HCT116 (cell line): ENCODE measurements at regions not wholly inside any gene's neighbourhood (a gene's known extent, or its start where the extent isn't known, plus 50 kb on each side); places are given as distances from the start of the nearest gene placed in this dataset.

Source experiments
- ATAC-seq: fragments of 200-7000 bp; cut with Tn5 transposase; 2 replicates; pipeline ENCODE4 v1.9.1; 2020; ENCODE audit warnings: mild to moderate bottlenecking, moderate library complexity
- BruUV-seq: library from RNA; stranded (reverse); fragments of 400-500 nt; replicated peaks from 2 replicates; lab custom pipeline; 2021; lab: Mats Ljungman, UMichigan
- CTCF ChIA-PET: fragments of 300-600 bp; sonication (Branson Sonifier 250); formaldehyde crosslinking; loops from one replicate; lab custom pipeline; 2021; ENCODE audit warnings: antibody characterized with exemption; lab: Charles Lee
- POLR2A ChIA-PET: fragments of 300-600, 350-600 bp; sonication (Branson Sonifier 250); formaldehyde crosslinking; loops from one replicate; lab custom pipeline; 2021; ENCODE audit warnings: antibody characterized with exemption; lab: Charles Lee
- RAD21 ChIA-PET, 2 experiments: fragments of 300-600 bp; sonication (Branson Sonifier 250); formaldehyde crosslinking; loops; one replicate each; lab custom pipeline; 2023; ENCODE audit warnings: low total read pairs in 2 of 2; ENCODE audit not compliant: uncharacterized antibody in 2 of 2, unreplicated experiment in 2 of 2, low non-redundant PET in 1 of 2; lab: Charles Lee
- DNase-seq: peaks from one replicate; pipeline ENCODE4 v3.0.0-alpha.2; 2010; ENCODE audit warnings: low read depth, low spot score
- H2AFZ ChIP-seq: fragments of 200-600 bp; shearing (Covaris generic), sonication (generic); 2 replicates; pipeline ENCODE4 v1.6.1; 2017; ENCODE audit warnings: low read depth, mixed run types, mixed read lengths, antibody characterized with exemption, low read length; ENCODE audit not compliant: poor library complexity, severe bottlenecking
- H3K27ac ChIP-seq: 2 replicates; pipeline ENCODE4 v1.5.1; 2012; ENCODE audit warnings: low read depth, low read length
- H3K27me3 ChIP-seq: fragments of 200-600 bp; sonication (generic); 2 replicates; pipeline ENCODE4 v1.6.1; 2016; ENCODE audit warnings: mixed run types, low read length, mixed read lengths; ENCODE audit not compliant: insufficient read depth
- H3K36me3 ChIP-seq, 2 experiments: fragments of 200-500 bp in 1 of 2; fragments of 200-600 bp in 1 of 2; sonication (Bioruptor generic) in 1 of 2; sonication (generic) in 1 of 2; 2 replicates each; pipeline versions ENCODE4 v1.5.1 to v1.6.1; 2014 to 2016; ENCODE audit warnings: low read length in 2 of 2, inconsistent platforms in 1 of 2, mixed read lengths in 1 of 2, mixed run types in 1 of 2; ENCODE audit not compliant: insufficient read depth in 2 of 2, control insufficient read depth in 1 of 2
- H3K4me1 ChIP-seq, 2 experiments: fragments of 200-600 bp in 1 of 2; sonication (generic) in 1 of 2; 2 replicates each; pipeline versions ENCODE4 v1.5.1 to v1.6.1; 2012 to 2017; ENCODE audit warnings: low read length in 2 of 2, inconsistent platforms in 1 of 2, mild to moderate bottlenecking in 1 of 2, mixed read lengths in 1 of 2, mixed run types in 1 of 2, moderate library complexity in 1 of 2; ENCODE audit not compliant: insufficient read depth in 2 of 2, control insufficient read depth in 1 of 2
- H3K4me2 ChIP-seq: fragments of 200-600 bp; sonication (generic); 2 replicates; pipeline ENCODE4 v1.6.1; 2017; ENCODE audit warnings: mixed run types, low read length, mixed read lengths
- H3K4me3 ChIP-seq, 2 experiments: fragments of 200-600 bp in 1 of 2; sonication (generic) in 1 of 2; replicated peaks in 1 of 2; 2 replicates each; pipeline ENCODE4 v1.5.1; 2011 to 2016; ENCODE audit warnings: low read length in 2 of 2, control low read depth in 1 of 2, low read depth in 1 of 2, mild to moderate bottlenecking in 1 of 2, mixed read lengths in 1 of 2, mixed run types in 1 of 2
- H3K79me2 ChIP-seq: fragments of 200-600 bp; sonication (generic); 2 replicates; pipeline ENCODE4 v1.6.1; 2017; ENCODE audit warnings: mild to moderate bottlenecking, mixed run types, low read length, moderate library complexity, mixed read lengths; ENCODE audit not compliant: insufficient read depth
- H3K9ac ChIP-seq: fragments of 200-600 bp; sonication (generic); 2 replicates; pipeline ENCODE4 v1.6.1; 2016; ENCODE audit warnings: low read length, mixed read lengths
- H3K9me2 ChIP-seq: fragments of 200-600 bp; sonication (generic), shearing (Covaris generic); 2 replicates; pipeline ENCODE4 v1.6.1; 2017; ENCODE audit warnings: mixed run types, mild to moderate bottlenecking, moderate library complexity; ENCODE audit not compliant: insufficient read depth
- H3K9me3 ChIP-seq, 2 experiments: fragments of 200-500 bp in 1 of 2; fragments of 200-600 bp in 1 of 2; sonication (Bioruptor generic) in 1 of 2; sonication (generic) in 1 of 2; 2 replicates each; pipeline ENCODE4 v1.6.1; 2014 to 2017; ENCODE audit warnings: low read length in 2 of 2, mixed read lengths in 2 of 2, inconsistent platforms in 1 of 2, low read depth in 1 of 2, mild to moderate bottlenecking in 1 of 2, mixed run types in 1 of 2, moderate library complexity in 1 of 2; ENCODE audit not compliant: control insufficient read depth in 1 of 2, insufficient read depth in 1 of 2
- H4K20me1 ChIP-seq: fragments of 200-600 bp; sonication (generic), shearing (Covaris generic); 2 replicates; pipeline ENCODE4 v1.6.1; 2017; ENCODE audit warnings: mixed run types, mild to moderate bottlenecking, moderate library complexity; ENCODE audit not compliant: insufficient read depth
- CBX3 ChIP-seq: IDR thresholded peaks from 2 replicates; pipeline ENCODE4 v1.6.1; 2012; ENCODE audit warnings: low read depth
- CEBPB ChIP-seq: IDR thresholded peaks from 2 replicates; pipeline ENCODE4 v1.6.1; 2012; ENCODE audit warnings: low read depth
- EZH2 ChIP-seq: fragments of 200-600 bp; sonication (generic); IDR thresholded peaks from 2 replicates; pipeline ENCODE4 v1.6.1; 2017; ENCODE audit warnings: antibody characterized with exemption, mixed run types
- EZH2phosphoT487 ChIP-seq: fragments of 200-600 bp; IDR thresholded peaks from 2 replicates; pipeline ENCODE4 v1.6.1; 2018; ENCODE audit warnings: antibody characterized with exemption, borderline replicate concordance
- JUND ChIP-seq: IDR thresholded peaks from 2 replicates; pipeline ENCODE4 v1.6.1; 2012
- POLR2A ChIP-seq: IDR thresholded peaks from 2 replicates; pipeline ENCODE4 v1.7.0; 2011; ENCODE audit warnings: borderline replicate concordance; ENCODE audit not compliant: insufficient read depth, insufficient read length; ENCODE audit errors: extremely low read depth
- POLR2AphosphoS5 ChIP-seq: IDR thresholded peaks from 2 replicates; pipeline ENCODE4 v1.6.1; 2011; ENCODE audit warnings: mild to moderate bottlenecking, low read depth, low read length, moderate library complexity
- RAD21 ChIP-seq: IDR thresholded peaks from 2 replicates; pipeline ENCODE4 v1.6.1; 2012; ENCODE audit warnings: low read depth, mild to moderate bottlenecking
- SRF ChIP-seq: IDR thresholded peaks from 2 replicates; pipeline ENCODE4 v1.6.1; 2012; ENCODE audit warnings: low read depth
- TCF7L2 ChIP-seq: IDR thresholded peaks from 2 replicates; pipeline ENCODE4 v1.7.0; 2011; ENCODE audit warnings: borderline replicate concordance, inconsistent platforms; ENCODE audit not compliant: insufficient read depth, insufficient read length; ENCODE audit errors: extremely low read depth
- ZFX ChIP-seq: fragments of 450-650 bp; IDR thresholded peaks from 2 replicates; pipeline ENCODE4 v1.6.1; 2017
- ZNF274 ChIP-seq: fragments of 200-500 bp; sonication (Bioruptor generic); IDR thresholded peaks from 2 replicates; pipeline ENCODE4 v1.6.1; 2014; ENCODE audit warnings: mild to moderate bottlenecking, low read depth, low read length, inconsistent platforms
- intact Hi-C: fragments of 100-400 bp; cut with micrococcal nuclease; formaldehyde crosslinking; loops from 2 replicates; pipeline ENCODE4 v1.10.0; 2022
- TF ChIP-seq, protein P1 (sequence below): IDR thresholded peaks from 2 replicates; pipeline ENCODE4 v1.6.1; 2012

DNA sequence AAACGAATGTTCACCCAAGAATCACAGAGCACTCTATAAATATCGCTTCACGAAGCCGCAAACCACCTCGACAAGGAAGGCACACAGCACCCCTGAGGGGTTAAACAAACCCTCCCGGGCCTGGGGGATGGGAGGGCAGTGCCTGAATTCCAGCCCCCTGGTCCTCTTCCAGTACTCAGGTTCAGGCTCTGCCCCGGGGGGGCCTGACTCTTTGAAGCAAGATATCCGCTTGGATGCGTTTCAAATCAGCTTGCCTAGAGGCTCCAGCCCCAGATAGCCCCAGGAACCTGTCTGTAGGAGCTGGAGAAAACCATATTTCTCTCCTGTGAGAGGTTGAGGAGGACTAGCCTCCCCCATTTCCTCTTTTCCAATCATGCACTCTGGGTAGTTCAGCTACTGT, 194.7 kb downstream of the WNT5A start:
- no peaks in the 10 kb centered on the region for H3K36me3 ChIP-seq
- peaks cover 5 to 8% of the 10 kb centered on the region in 2 experiments; a peak in 2 of 4 replicates for H3K9me3 ChIP-seq
- H3K9ac ChIP-seq = no peak overlapping the region
- TF ChIP-seq EZH2phosphoT487 = no peak
- TF ChIP-seq CBX3 = no peak
- TF ChIP-seq TCF7L2 = no peak
- TF ChIP-seq POLR2A = no peak
- no peak for TF ChIP-seq CEBPB
- TF ChIP-seq EZH2 = no peak
- TF ChIP-seq, protein P1, sequence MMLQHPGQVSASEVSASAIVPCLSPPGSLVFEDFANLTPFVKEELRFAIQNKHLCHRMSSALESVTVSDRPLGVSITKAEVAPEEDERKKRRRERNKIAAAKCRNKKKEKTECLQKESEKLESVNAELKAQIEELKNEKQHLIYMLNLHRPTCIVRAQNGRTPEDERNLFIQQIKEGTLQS = no peak
- TF ChIP-seq ZNF274 = no peak
- no peak for TF ChIP-seq ZFX
- TF ChIP-seq POLR2AphosphoS5 = no peak
- no peak for TF ChIP-seq RAD21
- TF ChIP-seq JUND = no peak
- no peak for TF ChIP-seq SRF
- ATAC-seq (no peak), DNase-seq (no peak)
- ChIA-PET POLR2A (no interaction called here), CTCF (no interaction called here), RAD21 (no interaction called here)
- no TSS peak for BruUV-seq
- no peaks in the 10 kb centered on the region for H3K27me3 ChIP-seq
- intact Hi-C loops = no loop called here
- H3K9me2 ChIP-seq = no peaks in the 10 kb centered on the region
- no peaks in the 10 kb centered on the region for H4K20me1 ChIP-seq
- H2AFZ ChIP-seq = no peak overlapping the region
- H3K4me1 ChIP-seq = no peaks in the 10 kb centered on the region
- no peaks in the 10 kb centered on the region for H3K79me2 ChIP-seq
- H3K4me2 ChIP-seq = no peak overlapping the region
- H3K4me3 ChIP-seq = no peak overlapping the region
- no peak overlapping the region for H3K27ac ChIP-seq

DNA sequence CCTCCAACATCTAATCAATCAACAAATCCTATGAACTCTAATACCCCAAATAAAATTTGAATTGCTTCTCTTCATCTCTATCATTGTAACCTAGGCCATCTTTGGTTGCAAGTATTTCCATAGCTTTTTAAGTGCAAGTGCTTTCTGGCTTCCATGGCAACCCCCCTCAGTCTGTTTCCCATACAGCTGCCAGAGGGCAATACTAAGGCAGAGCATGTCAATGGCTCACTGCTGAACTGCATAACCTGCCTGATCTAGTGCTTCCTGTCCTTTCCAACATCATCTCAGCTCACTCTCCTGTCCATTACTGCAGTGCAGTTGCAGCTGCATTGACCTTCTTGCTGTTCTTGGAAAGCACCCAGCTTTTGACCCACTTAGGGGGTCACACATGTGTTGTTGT, 198.4 kb downstream of the WNT5A start:
- Histone ChIP-seq H3K79me2 (no peaks in the 10 kb centered on the region), H3K4me3 (no peak overlapping the region), H3K36me3 (no peaks in the 10 kb centered on the region), H3K4me1 (no peaks in the 10 kb centered on the region), H3K9ac (no peak overlapping the region), H3K27ac (no peak overlapping the region), H3K4me2 (no peak overlapping the region), H3K27me3 (no peaks in the 10 kb centered on the region), H3K9me2 (no peaks in the 10 kb centered on the region), H3K9me3 (peaks cover 5 to 16% of the 10 kb centered on the region in 2 experiments; a peak in 2 of 4 replicates), H2AFZ (no peak overlapping the region), H4K20me1 (no peaks in the 10 kb centered on the region)
- TF ChIP-seq RAD21 (no peak), ZNF274 (no peak), ZFX (no peak)
- intact Hi-C loops = no loop called here
- ATAC-seq (no peak), DNase-seq (no peak)
- RAD21 ChIA-PET = no interaction called here
- BruUV-seq = no TSS peak
- CTCF ChIA-PET = no interaction called here
- POLR2A ChIA-PET = no interaction called here
